ENCODE measurements at regions not wholly inside any gene's neighbourhood (a gene's known extent, or its start where the extent isn't known, plus 50 kb on each side); places are given as distances from the start of the nearest gene placed in this dataset.

DNA sequence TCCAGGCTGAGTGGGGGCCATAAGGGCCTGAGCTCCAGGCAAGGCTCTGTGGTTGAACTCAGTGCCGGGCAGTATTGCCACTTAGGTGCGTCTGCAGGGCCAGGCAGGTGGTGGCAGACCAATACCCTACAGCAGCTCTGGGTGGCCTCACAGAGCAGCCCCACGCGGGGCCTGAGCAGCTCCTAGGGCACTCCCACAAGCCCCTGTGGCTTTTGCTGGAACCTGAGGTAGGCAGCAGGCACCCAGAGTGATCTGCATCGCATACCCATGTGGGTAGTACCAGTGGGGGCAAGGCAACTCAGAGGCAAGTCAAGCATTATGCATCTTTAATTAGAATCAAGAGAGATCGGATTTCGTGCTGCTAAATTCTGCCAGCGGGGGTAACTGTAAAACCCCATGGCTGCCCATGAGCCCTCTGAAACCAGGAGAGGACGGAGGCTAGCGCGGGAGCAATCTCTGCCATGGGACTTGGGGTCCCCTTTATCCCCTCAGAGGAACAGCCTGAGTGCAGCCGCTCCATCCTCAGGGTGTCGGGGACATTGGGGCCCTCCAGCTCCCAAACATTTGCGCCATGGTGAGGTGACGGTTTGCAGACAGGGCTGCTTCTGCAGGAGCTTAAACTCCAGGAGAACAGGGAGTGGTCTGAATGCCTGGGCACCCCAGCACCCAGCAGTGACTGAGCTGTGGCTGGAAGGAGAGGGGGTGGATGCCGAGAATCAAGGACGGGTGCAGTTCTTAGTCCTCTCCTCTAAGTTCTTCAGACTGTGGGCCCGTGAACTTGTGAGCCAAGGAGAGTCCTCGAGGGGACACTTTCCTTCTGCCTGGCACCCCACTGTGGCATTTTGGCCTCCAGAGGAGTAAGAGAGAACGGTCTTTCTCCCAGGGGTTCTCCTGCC is 62.4 kb upstream of the PCSK6 start:
- Histone ChIP-seq H3K4me2 (no peak overlapping the region), H3K27me3 (ENCODE audit: insufficient read depth) (no peaks in the 10 kb centered on the region), H4K20me1 (replicated peaks; ENCODE audit: insufficient read depth) (0 out of 2 replicates have a peak, but pooled peaks cover 1% of the 10 kb centered on the region), H3K9me2 (ENCODE audit: insufficient read depth) (no peaks in the 10 kb centered on the region), H3F3A (replicated peaks; ENCODE audit: low read depth) (no peaks in the 10 kb centered on the region), H3K79me2 (replicated peaks; ENCODE audit: insufficient read depth) (no peaks in the 10 kb centered on the region), H3K27ac (ENCODE audit: low read depth) (no peak overlapping the region), H3K36me3 (ENCODE audit: insufficient read depth) (no peaks in the 10 kb centered on the region), H3K4me3 (no peak overlapping the region), H2AFZ (no peak overlapping the region), H3K4me1 (ENCODE audit: insufficient read depth) (no peaks in the 10 kb centered on the region)
- Mint-ChIP-seq H3K9me3 (no peaks in the 10 kb centered on the region), H3K4me3 (no peak overlapping the region), H3K36me3 (ENCODE audit: low read depth) (no peaks in the 10 kb centered on the region), H3K4me1 (peaks cover 6% of the 10 kb centered on the region), H3K27ac (no peak overlapping the region), H3K27me3 (ENCODE audit: insufficient read depth, low read depth, poor library complexity) (peaks cover 2% of the 10 kb centered on the region)
- ATAC-seq (peak; percentile 74), DNase-seq (ENCODE audit: low spot score) (no peak)
- TF ChIP-seq STAT1 (IDR thresholded peaks at IDR 0.05; ENCODE audit: unreplicated experiment) (no peak), EZH2phosphoT487 (IDR thresholded peaks at IDR 0.05; ENCODE audit: unreplicated experiment) (no peak), POLR2AphosphoS5 (IDR thresholded peaks at IDR 0.05; ENCODE audit: low read depth) (no peak), EZH2 (IDR thresholded peaks at IDR 0.05; ENCODE audit: low read depth, unreplicated experiment) (no peak), ZNF114 (CRISPR knock-in tag; IDR thresholded peaks at IDR 0.05) (no peak), CREB1 (CRISPR knock-in tag; IDR thresholded peaks at IDR 0.05; ENCODE audit: low read depth) (no peak), NANOG (IDR thresholded peaks at IDR 0.05; ENCODE audit: borderline replicate concordance) (no peak), ZNF331 (CRISPR knock-in tag; IDR thresholded peaks at IDR 0.05; ENCODE audit: low read depth) (no peak), JUNB (IDR thresholded peaks at IDR 0.05; ENCODE audit: unreplicated experiment) (no peak)
- TF ChIP-seq, protein P1, sequence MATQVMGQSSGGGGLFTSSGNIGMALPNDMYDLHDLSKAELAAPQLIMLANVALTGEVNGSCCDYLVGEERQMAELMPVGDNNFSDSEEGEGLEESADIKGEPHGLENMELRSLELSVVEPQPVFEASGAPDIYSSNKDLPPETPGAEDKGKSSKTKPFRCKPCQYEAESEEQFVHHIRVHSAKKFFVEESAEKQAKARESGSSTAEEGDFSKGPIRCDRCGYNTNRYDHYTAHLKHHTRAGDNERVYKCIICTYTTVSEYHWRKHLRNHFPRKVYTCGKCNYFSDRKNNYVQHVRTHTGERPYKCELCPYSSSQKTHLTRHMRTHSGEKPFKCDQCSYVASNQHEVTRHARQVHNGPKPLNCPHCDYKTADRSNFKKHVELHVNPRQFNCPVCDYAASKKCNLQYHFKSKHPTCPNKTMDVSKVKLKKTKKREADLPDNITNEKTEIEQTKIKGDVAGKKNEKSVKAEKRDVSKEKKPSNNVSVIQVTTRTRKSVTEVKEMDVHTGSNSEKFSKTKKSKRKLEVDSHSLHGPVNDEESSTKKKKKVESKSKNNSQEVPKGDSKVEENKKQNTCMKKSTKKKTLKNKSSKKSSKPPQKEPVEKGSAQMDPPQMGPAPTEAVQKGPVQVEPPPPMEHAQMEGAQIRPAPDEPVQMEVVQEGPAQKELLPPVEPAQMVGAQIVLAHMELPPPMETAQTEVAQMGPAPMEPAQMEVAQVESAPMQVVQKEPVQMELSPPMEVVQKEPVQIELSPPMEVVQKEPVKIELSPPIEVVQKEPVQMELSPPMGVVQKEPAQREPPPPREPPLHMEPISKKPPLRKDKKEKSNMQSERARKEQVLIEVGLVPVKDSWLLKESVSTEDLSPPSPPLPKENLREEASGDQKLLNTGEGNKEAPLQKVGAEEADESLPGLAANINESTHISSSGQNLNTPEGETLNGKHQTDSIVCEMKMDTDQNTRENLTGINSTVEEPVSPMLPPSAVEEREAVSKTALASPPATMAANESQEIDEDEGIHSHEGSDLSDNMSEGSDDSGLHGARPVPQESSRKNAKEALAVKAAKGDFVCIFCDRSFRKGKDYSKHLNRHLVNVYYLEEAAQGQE (IDR thresholded peaks at IDR 0.05; ENCODE audit: unreplicated experiment): no peak
- TF ChIP-seq, protein P2, sequence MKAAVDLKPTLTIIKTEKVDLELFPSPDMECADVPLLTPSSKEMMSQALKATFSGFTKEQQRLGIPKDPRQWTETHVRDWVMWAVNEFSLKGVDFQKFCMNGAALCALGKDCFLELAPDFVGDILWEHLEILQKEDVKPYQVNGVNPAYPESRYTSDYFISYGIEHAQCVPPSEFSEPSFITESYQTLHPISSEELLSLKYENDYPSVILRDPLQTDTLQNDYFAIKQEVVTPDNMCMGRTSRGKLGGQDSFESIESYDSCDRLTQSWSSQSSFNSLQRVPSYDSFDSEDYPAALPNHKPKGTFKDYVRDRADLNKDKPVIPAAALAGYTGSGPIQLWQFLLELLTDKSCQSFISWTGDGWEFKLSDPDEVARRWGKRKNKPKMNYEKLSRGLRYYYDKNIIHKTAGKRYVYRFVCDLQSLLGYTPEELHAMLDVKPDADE (IDR thresholded peaks at IDR 0.05): no peak
- TF ChIP-seq, protein P3, sequence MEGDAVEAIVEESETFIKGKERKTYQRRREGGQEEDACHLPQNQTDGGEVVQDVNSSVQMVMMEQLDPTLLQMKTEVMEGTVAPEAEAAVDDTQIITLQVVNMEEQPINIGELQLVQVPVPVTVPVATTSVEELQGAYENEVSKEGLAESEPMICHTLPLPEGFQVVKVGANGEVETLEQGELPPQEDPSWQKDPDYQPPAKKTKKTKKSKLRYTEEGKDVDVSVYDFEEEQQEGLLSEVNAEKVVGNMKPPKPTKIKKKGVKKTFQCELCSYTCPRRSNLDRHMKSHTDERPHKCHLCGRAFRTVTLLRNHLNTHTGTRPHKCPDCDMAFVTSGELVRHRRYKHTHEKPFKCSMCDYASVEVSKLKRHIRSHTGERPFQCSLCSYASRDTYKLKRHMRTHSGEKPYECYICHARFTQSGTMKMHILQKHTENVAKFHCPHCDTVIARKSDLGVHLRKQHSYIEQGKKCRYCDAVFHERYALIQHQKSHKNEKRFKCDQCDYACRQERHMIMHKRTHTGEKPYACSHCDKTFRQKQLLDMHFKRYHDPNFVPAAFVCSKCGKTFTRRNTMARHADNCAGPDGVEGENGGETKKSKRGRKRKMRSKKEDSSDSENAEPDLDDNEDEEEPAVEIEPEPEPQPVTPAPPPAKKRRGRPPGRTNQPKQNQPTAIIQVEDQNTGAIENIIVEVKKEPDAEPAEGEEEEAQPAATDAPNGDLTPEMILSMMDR (conservative IDR thresholded peaks at IDR 0.05; ENCODE audit: low read depth in 2 of 2): no peak
- TF ChIP-seq, protein P4, sequence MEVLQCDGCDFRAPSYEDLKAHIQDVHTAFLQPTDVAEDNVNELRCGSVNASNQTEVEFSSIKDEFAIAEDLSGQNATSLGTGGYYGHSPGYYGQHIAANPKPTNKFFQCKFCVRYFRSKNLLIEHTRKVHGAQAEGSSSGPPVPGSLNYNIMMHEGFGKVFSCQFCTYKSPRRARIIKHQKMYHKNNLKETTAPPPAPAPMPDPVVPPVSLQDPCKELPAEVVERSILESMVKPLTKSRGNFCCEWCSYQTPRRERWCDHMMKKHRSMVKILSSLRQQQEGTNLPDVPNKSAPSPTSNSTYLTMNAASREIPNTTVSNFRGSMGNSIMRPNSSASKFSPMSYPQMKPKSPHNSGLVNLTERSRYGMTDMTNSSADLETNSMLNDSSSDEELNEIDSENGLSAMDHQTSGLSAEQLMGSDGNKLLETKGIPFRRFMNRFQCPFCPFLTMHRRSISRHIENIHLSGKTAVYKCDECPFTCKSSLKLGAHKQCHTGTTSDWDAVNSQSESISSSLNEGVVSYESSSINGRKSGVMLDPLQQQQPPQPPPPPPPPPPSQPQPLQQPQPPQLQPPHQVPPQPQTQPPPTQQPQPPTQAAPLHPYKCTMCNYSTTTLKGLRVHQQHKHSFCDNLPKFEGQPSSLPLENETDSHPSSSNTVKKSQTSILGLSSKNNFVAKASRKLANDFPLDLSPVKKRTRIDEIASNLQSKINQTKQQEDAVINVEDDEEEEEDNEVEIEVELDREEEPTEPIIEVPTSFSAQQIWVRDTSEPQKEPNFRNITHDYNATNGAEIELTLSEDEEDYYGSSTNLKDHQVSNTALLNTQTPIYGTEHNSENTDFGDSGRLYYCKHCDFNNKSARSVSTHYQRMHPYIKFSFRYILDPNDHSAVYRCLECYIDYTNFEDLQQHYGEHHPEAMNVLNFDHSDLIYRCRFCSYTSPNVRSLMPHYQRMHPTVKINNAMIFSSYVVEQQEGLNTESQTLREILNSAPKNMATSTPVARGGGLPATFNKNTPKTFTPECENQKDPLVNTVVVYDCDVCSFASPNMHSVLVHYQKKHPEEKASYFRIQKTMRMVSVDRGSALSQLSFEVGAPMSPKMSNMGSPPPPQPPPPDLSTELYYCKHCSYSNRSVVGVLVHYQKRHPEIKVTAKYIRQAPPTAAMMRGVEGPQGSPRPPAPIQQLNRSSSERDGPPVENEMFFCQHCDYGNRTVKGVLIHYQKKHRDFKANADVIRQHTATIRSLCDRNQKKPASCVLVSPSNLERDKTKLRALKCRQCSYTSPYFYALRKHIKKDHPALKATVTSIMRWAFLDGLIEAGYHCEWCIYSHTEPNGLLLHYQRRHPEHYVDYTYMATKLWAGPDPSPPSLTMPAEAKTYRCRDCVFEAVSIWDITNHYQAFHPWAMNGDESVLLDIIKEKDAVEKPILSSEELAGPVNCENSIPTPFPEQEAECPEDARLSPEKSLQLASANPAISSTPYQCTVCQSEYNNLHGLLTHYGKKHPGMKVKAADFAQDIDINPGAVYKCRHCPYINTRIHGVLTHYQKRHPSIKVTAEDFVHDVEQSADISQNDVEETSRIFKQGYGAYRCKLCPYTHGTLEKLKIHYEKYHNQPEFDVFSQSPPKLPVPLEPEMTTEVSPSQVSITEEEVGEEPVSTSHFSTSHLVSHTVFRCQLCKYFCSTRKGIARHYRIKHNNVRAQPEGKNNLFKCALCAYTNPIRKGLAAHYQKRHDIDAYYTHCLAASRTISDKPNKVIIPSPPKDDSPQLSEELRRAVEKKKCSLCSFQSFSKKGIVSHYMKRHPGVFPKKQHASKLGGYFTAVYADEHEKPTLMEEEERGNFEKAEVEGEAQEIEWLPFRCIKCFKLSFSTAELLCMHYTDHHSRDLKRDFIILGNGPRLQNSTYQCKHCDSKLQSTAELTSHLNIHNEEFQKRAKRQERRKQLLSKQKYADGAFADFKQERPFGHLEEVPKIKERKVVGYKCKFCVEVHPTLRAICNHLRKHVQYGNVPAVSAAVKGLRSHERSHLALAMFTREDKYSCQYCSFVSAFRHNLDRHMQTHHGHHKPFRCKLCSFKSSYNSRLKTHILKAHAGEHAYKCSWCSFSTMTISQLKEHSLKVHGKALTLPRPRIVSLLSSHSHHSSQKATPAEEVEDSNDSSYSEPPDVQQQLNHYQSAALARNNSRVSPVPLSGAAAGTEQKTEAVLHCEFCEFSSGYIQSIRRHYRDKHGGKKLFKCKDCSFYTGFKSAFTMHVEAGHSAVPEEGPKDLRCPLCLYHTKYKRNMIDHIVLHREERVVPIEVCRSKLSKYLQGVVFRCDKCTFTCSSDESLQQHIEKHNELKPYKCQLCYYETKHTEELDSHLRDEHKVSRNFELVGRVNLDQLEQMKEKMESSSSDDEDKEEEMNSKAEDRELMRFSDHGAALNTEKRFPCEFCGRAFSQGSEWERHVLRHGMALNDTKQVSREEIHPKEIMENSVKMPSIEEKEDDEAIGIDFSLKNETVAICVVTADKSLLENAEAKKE (CRISPR knock-in tag; IDR thresholded peaks at IDR 0.05): no peak

Measured in GM23338 (cell line).